ENCODE measurements at regions not wholly inside any gene's neighbourhood (a gene's known extent, or its start where the extent isn't known, plus 50 kb on each side); places are given as distances from the start of the nearest gene placed in this dataset.
"Not testable (repeated sequence)": the region's sequence is repeated elsewhere in the genome, so short reads cannot be mapped to it uniquely, and the experiment has no call there.

DNA sequence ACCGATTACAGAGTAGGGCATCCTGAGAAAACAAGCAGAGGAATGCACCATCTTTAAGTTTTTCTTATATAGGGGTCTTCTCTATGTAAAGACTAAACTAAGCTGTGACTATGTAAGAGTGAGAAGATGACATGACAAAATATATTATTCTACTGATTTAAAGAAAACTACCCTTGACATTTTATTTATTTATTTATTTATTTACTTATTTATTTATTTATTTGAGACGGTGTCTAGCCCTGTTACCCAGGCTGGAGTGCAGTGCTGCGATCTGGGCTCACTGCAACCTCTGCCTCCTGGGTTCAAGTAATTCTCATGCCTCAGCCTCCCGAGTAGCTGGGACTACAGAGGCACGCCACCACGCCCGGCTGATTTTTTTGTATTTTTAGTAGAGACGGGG is 320.4 kb upstream of the SASH1 start:
- not testable (repeated sequence) for DNase-seq (ENCODE audit: extremely low read depth in 1 of 2, low read depth in 1 of 2)

- no peak for DNase-seq (ENCODE audit: extremely low read depth in 1 of 2, low read depth in 1 of 2)
Measured at GRCh38 chr6:148027201-148027600, 315.4 kb upstream of the SASH1 start.

GRCh38 chr6:148035806-148036390 is 306.7 kb upstream of the SASH1 start:
- no peak for DNase-seq (ENCODE audit: extremely low read depth in 1 of 2, low read depth in 1 of 2)

DNA sequence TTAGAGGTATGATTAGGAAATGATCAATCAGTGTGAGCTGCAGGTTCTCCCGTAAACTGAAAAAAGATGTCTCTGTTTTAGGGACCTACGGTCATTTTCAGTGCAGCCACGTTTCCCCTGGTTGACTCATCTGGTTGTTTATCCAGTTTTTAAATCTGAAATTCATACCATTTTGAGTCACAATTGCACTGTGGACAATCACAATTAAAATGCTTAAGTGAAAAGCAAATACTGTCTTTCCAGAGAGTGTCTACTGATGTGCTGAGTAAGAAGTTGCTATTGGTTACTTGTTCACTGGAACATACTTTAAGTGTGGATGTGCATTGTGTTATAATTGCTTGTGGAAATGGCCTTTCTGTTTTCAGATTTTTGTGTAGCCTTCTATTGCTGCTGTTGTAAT is 305.1 kb upstream of the SASH1 start:
- no peak for DNase-seq (ENCODE audit: extremely low read depth in 1 of 2, low read depth in 1 of 2)

DNA sequence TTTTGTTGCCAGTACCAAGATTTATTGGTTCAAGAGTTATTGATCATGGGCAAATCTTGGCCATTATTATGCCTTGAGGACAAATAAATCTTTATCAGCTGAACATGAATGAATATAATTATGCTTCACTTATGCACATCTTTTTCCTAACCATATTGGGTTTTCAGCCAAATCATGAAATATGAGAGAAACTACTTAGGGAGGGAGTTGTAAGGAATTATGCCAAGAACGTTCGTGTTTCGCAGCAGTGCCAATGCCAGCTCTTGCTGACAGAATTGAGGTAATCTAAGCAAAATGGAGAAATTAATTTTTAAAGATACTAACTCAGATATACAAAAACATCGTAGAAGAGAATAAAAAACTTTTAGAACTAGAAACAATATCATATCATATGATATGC is 301.1 kb upstream of the SASH1 start:
- DNase-seq (ENCODE audit: extremely low read depth in 1 of 2, low read depth in 1 of 2): no peak

DNA sequence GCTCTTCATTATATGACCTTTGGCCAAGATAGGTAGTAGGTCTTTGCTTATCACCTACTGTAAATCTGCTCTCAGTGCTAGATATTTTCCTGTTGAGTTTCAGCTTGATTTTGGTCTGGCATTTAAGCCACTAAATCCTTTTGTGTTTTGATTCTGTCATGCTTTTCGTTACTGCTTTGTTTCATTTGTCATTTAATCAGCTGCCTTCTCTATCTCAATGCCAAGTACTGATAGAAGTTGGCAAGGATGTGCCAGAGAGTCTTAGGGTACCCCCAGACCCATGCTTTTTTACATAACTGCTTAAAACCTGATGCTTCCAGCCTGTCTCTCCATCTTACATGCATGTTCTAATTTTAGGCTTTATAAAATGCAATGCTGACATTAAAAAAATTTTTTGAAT is 300.1 kb upstream of the SASH1 start:
- no peak for DNase-seq (ENCODE audit: extremely low read depth in 1 of 2, low read depth in 1 of 2)

GRCh38 chr6:148044261-148044751 is 298.3 kb upstream of the SASH1 start:
- no peak for DNase-seq (ENCODE audit: extremely low read depth in 1 of 2, low read depth in 1 of 2)

- DNase-seq (ENCODE audit: extremely low read depth in 1 of 2, low read depth in 1 of 2): no peak
Measured at GRCh38 chr6:148044921-148045320, 297.7 kb upstream of the SASH1 start.

GRCh38 chr6:148053209-148053608 is 289.4 kb upstream of the SASH1 start:
- DNase-seq (ENCODE audit: extremely low read depth in 1 of 2, low read depth in 1 of 2): no peak

DNA sequence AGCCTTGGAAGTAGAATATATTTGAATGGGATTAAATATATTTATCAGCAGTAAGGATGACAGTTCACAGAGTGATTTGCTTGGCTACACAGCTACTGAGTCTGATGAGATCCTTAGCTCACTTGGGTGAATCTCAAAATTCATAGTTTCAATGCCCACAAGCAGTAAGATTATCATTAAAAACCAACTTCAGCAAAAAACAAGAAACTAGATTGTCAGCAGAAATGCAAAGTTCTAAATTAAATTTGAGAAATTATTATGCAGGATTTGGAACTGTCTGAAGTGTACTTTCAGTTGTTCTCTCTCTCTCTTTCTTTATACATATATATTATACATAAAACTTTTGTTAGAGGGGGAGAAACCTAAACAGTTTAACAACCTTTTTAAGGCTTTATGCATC is 288.8 kb upstream of the SASH1 start:
- no peak for DNase-seq (ENCODE audit: extremely low read depth in 1 of 2, low read depth in 1 of 2)

- DNase-seq (ENCODE audit: extremely low read depth in 1 of 2, low read depth in 1 of 2): no peak
Measured at GRCh38 chr6:148054219-148054618, 288.4 kb upstream of the SASH1 start.

DNA sequence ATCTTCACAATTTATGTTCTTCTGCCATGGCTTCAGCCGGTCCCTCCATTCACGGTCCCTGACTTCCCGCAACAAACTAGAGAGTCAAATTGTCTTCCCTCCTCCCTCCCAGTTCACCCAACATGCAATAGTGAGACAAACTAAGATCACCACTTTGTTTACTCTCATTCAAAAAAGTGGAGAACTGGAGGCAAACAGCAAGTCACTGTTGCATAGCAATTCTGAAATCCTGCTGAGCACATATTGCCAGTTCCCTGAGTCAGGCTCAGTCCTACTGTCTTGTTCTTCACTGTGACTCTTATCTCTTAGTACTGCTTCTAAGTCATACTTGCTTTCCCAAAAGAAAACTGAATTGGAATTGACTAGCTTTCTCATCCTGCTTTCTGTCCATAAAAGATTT is 287.2 kb upstream of the SASH1 start:
- no peak for DNase-seq (ENCODE audit: extremely low read depth in 1 of 2, low read depth in 1 of 2)

- no peak for DNase-seq (ENCODE audit: extremely low read depth in 1 of 2, low read depth in 1 of 2)
Measured at GRCh38 chr6:148059869-148060268, 282.8 kb upstream of the SASH1 start.

- no peak for DNase-seq (ENCODE audit: extremely low read depth in 1 of 2, low read depth in 1 of 2)
Measured at GRCh38 chr6:148064406-148065134, 278.1 kb upstream of the SASH1 start.

DNA sequence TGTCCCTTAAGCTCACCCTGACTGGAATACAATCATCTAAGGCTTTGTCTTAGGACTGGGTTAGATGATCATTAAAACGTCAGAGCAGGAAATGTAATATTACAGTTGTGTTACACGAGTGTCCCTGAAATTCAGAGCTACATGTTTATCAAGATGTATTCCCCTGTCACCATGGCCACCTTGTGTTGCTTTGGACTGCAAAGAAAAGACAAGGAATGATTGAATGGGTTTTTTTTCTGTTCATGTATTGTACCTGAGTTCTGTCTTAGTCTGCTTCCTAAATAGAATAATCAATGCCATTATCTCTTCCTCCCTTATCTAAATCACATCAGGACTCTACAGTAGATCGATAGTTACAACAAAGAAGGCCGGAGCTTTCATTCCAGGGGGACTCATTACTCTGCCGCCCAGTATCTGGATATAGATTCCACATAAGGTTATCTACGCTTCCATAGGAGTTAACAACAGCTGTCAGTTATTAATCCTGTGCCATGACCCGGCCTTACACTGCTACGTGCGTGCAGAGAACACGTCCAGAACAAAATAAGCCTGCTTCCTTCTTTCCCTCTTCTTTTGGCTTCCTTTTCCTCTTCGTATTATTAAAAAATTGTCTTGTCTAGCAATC is 274.1 kb upstream of the SASH1 start:
- no peak for DNase-seq (ENCODE audit: extremely low read depth in 1 of 2, low read depth in 1 of 2)

GRCh38 chr6:148069256-148069655 is 273.4 kb upstream of the SASH1 start:
- no peak for DNase-seq (ENCODE audit: extremely low read depth in 1 of 2, low read depth in 1 of 2)

DNA sequence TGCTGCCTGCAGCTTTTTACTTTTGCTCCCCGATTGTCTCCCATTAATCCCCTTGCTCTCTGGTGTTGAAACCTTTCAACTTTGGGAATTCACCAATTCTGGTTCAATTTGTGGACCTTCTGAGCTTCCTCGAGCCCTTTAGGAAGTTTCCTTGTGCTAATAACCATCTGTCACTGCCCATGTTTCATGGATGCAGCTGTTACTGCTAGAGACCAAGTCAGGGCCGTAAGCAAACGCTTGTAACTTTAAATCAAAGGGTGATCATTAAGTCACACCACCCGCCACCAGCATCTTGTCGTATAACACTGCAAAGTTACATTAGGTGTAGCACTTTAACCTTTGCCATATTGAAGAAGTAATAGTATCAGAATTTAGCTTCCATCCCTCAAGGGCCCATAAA is 268.3 kb upstream of the SASH1 start:
- no peak for DNase-seq (ENCODE audit: extremely low read depth in 1 of 2, low read depth in 1 of 2)

GRCh38 chr6:148074738-148075137 is 267.9 kb upstream of the SASH1 start:
- DNase-seq (ENCODE audit: extremely low read depth in 1 of 2, low read depth in 1 of 2): no peak

- DNase-seq (ENCODE audit: extremely low read depth in 1 of 2, low read depth in 1 of 2): no peak
Measured at GRCh38 chr6:148075352-148075751, 267.3 kb upstream of the SASH1 start.

- no peak for DNase-seq (ENCODE audit: extremely low read depth in 1 of 2, low read depth in 1 of 2)
Measured at GRCh38 chr6:148076051-148076450, 266.6 kb upstream of the SASH1 start.

DNA sequence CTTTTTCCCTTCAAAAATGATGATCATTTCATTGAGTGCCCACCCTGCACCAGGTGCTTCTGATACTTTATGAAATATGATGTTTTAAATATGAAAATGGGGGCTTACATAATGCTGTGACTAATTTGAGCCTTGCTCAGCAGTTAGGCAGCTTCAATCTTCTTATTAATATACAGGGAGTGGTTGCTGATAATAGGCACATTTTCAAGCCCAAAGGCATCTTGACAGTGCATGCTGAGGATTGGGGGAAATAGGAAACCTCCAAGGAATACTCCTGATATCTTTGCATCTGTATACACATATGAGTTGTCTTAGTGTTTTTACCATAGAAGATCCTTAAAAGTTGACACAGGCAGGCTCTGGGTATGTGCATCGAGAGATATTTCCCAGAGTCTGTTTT is 262.3 kb upstream of the SASH1 start:
- no peak for DNase-seq (ENCODE audit: extremely low read depth in 1 of 2, low read depth in 1 of 2)

GRCh38 chr6:148081076-148081475 is 261.6 kb upstream of the SASH1 start:
- no peak for DNase-seq (ENCODE audit: extremely low read depth in 1 of 2, low read depth in 1 of 2)
